ENCODE measurements at regions not wholly inside any gene's neighbourhood (a gene's known extent, or its start where the extent isn't known, plus 50 kb on each side); places are given as distances from the start of the nearest gene placed in this dataset.

- DNase-seq (ENCODE audit: extremely low spot score), result peak; percentile 4
- H3K4me3 ChIP-seq (ENCODE audit: low read depth, low read length), result no peak overlapping the region
- no peaks in the 10 kb centered on the region for H3K36me3 ChIP-seq (ENCODE audit: insufficient read depth)
- H3K27ac ChIP-seq (ENCODE audit: low read depth), result peak overlapping the region; percentile 18
- WGBS, result 42% methylated on average over 5 of the region's 5 CpGs
- H3K4me1 ChIP-seq (ENCODE audit: insufficient read depth), result no peaks in the 10 kb centered on the region
These were observed 162.9 kb upstream of the SPIN4 start for GRCh38 chrX:63513825-63514568.

GRCh38 chrX:63511361-63511760, 160.2 kb upstream of the SPIN4 start:
- H3K4me3 ChIP-seq (ENCODE audit: low read depth, low read length), result no peak overlapping the region
- 89% methylated on average over 3 of the region's 3 CpGs for WGBS
- no peak overlapping the region for H3K27ac ChIP-seq (ENCODE audit: low read depth)
- H3K36me3 ChIP-seq (ENCODE audit: insufficient read depth), result no peaks in the 10 kb centered on the region
- DNase-seq (ENCODE audit: extremely low spot score), result no peak
- H3K4me1 ChIP-seq (ENCODE audit: insufficient read depth), result no peaks in the 10 kb centered on the region

- H3K36me3 ChIP-seq (ENCODE audit: insufficient read depth), result no peaks in the 10 kb centered on the region
- 94% methylated on average over 5 of the region's 5 CpGs for WGBS
- no peaks in the 10 kb centered on the region for H3K4me1 ChIP-seq (ENCODE audit: insufficient read depth)
- H3K27ac ChIP-seq (ENCODE audit: low read depth), result no peak overlapping the region
- no peak for DNase-seq (ENCODE audit: extremely low spot score)
- H3K4me3 ChIP-seq (ENCODE audit: low read depth, low read length), result no peak overlapping the region
These were observed 157.5 kb upstream of the SPIN4 start for GRCh38 chrX:63508668-63509067.

GRCh38 chrX:63506320-63506719, 155.2 kb upstream of the SPIN4 start:
- 97% methylated on average over 1 of the region's 1 CpG for WGBS
- no peak overlapping the region for H3K4me3 ChIP-seq (ENCODE audit: low read depth, low read length)
- no peaks in the 10 kb centered on the region for H3K4me1 ChIP-seq (ENCODE audit: insufficient read depth)
- no peak for DNase-seq (ENCODE audit: extremely low spot score)
- no peaks in the 10 kb centered on the region for H3K36me3 ChIP-seq (ENCODE audit: insufficient read depth)
- H3K27ac ChIP-seq (ENCODE audit: low read depth), result no peak overlapping the region

GRCh38 chrX:63503541-63503940, 152.4 kb upstream of the SPIN4 start:
- WGBS, result 30% methylated on average over 1 of the region's 1 CpG
- no peaks in the 10 kb centered on the region for H3K4me1 ChIP-seq (ENCODE audit: insufficient read depth)
- H3K4me3 ChIP-seq (ENCODE audit: low read depth, low read length), result no peak overlapping the region
- H3K36me3 ChIP-seq (ENCODE audit: insufficient read depth), result no peaks in the 10 kb centered on the region
- H3K27ac ChIP-seq (ENCODE audit: low read depth), result no peak overlapping the region
- no peak for DNase-seq (ENCODE audit: extremely low spot score)

GRCh38 chrX:63488546-63489373, 137.6 kb upstream of the SPIN4 start:
- WGBS, result 98% methylated on average over 4 of the region's 4 CpGs
- H3K27ac ChIP-seq (ENCODE audit: low read depth), result no peak overlapping the region

GRCh38 chrX:63475200-63475599, 124.1 kb upstream of the SPIN4 start:
- no peak overlapping the region for H3K27ac ChIP-seq (ENCODE audit: low read depth)

More at GRCh38 chrX:63488546-63489373, 137.6 kb upstream of the SPIN4 start:
- Histone ChIP-seq H3K4me3 (ENCODE audit: low read depth, low read length) (no peak overlapping the region), H3K4me1 (ENCODE audit: insufficient read depth) (no peaks in the 10 kb centered on the region), H3K36me3 (ENCODE audit: insufficient read depth) (no peaks in the 10 kb centered on the region)
- no peak for DNase-seq (ENCODE audit: extremely low spot score)

GRCh38 chrX:63471004-63471403, 119.9 kb upstream of the SPIN4 start:
- no peak for DNase-seq (ENCODE audit: extremely low spot score)
- 90% methylated on average over 1 of the region's 1 CpG for WGBS
- no peaks in the 10 kb centered on the region for H3K36me3 ChIP-seq (ENCODE audit: insufficient read depth)
- H3K4me3 ChIP-seq (ENCODE audit: low read depth, low read length), result no peak overlapping the region
- no peak overlapping the region for H3K27ac ChIP-seq (ENCODE audit: low read depth)
- no peaks in the 10 kb centered on the region for H3K4me1 ChIP-seq (ENCODE audit: insufficient read depth)

More at GRCh38 chrX:63475200-63475599, 124.1 kb upstream of the SPIN4 start:
- DNase-seq (ENCODE audit: extremely low spot score), result no peak
- 100% methylated on average over 1 of the region's 1 CpG for WGBS
- H3K4me3 ChIP-seq (ENCODE audit: low read depth, low read length), result no peak overlapping the region
- H3K36me3 ChIP-seq (ENCODE audit: insufficient read depth), result no peaks in the 10 kb centered on the region
- no peaks in the 10 kb centered on the region for H3K4me1 ChIP-seq (ENCODE audit: insufficient read depth)

- Histone ChIP-seq H3K36me3 (ENCODE audit: insufficient read depth) (no peaks in the 10 kb centered on the region), H3K4me3 (ENCODE audit: low read depth, low read length) (no peak overlapping the region), H3K27ac (ENCODE audit: low read depth) (no peak overlapping the region), H3K4me1 (ENCODE audit: insufficient read depth) (no peaks in the 10 kb centered on the region)
- DNase-seq (ENCODE audit: extremely low spot score), result no peak
- 98% methylated on average over 4 of the region's 4 CpGs for WGBS
These were observed 119.4 kb upstream of the SPIN4 start for GRCh38 chrX:63470506-63470905.

- H3K4me1 ChIP-seq (ENCODE audit: insufficient read depth), result no peaks in the 10 kb centered on the region
These were observed 115.6 kb upstream of the SPIN4 start for GRCh38 chrX:63466690-63467089.

GRCh38 chrX:63458981-63459380, 107.8 kb upstream of the SPIN4 start:
- Histone ChIP-seq H3K4me3 (ENCODE audit: low read depth, low read length) (no peak overlapping the region), H3K27ac (ENCODE audit: low read depth) (no peak overlapping the region), H3K36me3 (ENCODE audit: insufficient read depth) (peaks cover 3% of the 10 kb centered on the region), H3K4me1 (ENCODE audit: insufficient read depth) (no peaks in the 10 kb centered on the region)
- WGBS, result 48% methylated on average over 1 of the region's 1 CpG
- DNase-seq (ENCODE audit: extremely low spot score), result no peak

More at GRCh38 chrX:63466690-63467089, 115.6 kb upstream of the SPIN4 start:
- WGBS, result 61% methylated on average over 4 of the region's 4 CpGs
- no peak for DNase-seq (ENCODE audit: extremely low spot score)
- Histone ChIP-seq H3K27ac (ENCODE audit: low read depth) (no peak overlapping the region), H3K4me3 (ENCODE audit: low read depth, low read length) (no peak overlapping the region), H3K36me3 (ENCODE audit: insufficient read depth) (no peaks in the 10 kb centered on the region)

- H3K4me3 ChIP-seq (ENCODE audit: low read depth, low read length), result no peak overlapping the region
- H3K4me1 ChIP-seq (ENCODE audit: insufficient read depth), result no peaks in the 10 kb centered on the region
- 95% methylated on average over 3 of the region's 3 CpGs for WGBS
- H3K36me3 ChIP-seq (ENCODE audit: insufficient read depth), result peaks cover 5% of the 10 kb centered on the region
- H3K27ac ChIP-seq (ENCODE audit: low read depth), result no peak overlapping the region
- DNase-seq (ENCODE audit: extremely low spot score), result no peak
These were observed 102.4 kb upstream of the SPIN4 start for GRCh38 chrX:63453571-63453970.

GRCh38 chrX:63441717-63442116, 90.6 kb upstream of the SPIN4 start:
- Histone ChIP-seq H3K4me3 (ENCODE audit: low read depth, low read length) (no peak overlapping the region), H3K27ac (ENCODE audit: low read depth) (no peak overlapping the region), H3K36me3 (ENCODE audit: insufficient read depth) (no peaks in the 10 kb centered on the region), H3K4me1 (ENCODE audit: insufficient read depth) (no peaks in the 10 kb centered on the region)
- no peak for DNase-seq (ENCODE audit: extremely low spot score)
- 84% methylated on average over 2 of the region's 2 CpGs for WGBS

- H3K27ac ChIP-seq (ENCODE audit: low read depth), result no peak overlapping the region
- H3K36me3 ChIP-seq (ENCODE audit: insufficient read depth), result no peaks in the 10 kb centered on the region
- no peak for DNase-seq (ENCODE audit: extremely low spot score)
- H3K4me3 ChIP-seq (ENCODE audit: low read depth, low read length), result no peak overlapping the region
- no peaks in the 10 kb centered on the region for H3K4me1 ChIP-seq (ENCODE audit: insufficient read depth)
- WGBS, result 94% methylated on average over 1 of the region's 1 CpG
These were observed 88.4 kb upstream of the SPIN4 start for GRCh38 chrX:63439580-63439979.
